WERI-Rb-1 (cell line): ENCODE measurements at regions not wholly inside any gene's neighbourhood (a gene's known extent, or its start where the extent isn't known, plus 50 kb on each side); places are given as distances from the start of the nearest gene placed in this dataset.

Experiments
- DNase-seq: peaks from one replicate; pipeline ENCODE4 v3.0.0-alpha.2; 2020
- H3K27ac ChIP-seq: fragments of 250-450 bp; sonication (Bioruptor Pico); 2 replicates; pipeline ENCODE4 v1.5.1; 2020; ENCODE audit warnings: mild to moderate bottlenecking, moderate library complexity
- H3K27me3 ChIP-seq: fragments of 250-450 bp; sonication (Bioruptor Pico); 2 replicates; pipeline ENCODE4 v1.5.1; 2021; ENCODE audit warnings: mild to moderate bottlenecking, low read depth, moderate library complexity; ENCODE audit not compliant: insufficient read depth, severe bottlenecking
- H3K36me3 ChIP-seq: fragments of 250-450 bp; sonication (Bioruptor Pico); 2 replicates; pipeline ENCODE4 v1.5.1; 2020; ENCODE audit warnings: mild to moderate bottlenecking, moderate library complexity
- H3K4me3 ChIP-seq: 2 replicates; pipeline ENCODE4 v1.5.1; 2011; ENCODE audit warnings: low read depth, mild to moderate bottlenecking, control low read depth, low read length
- H3K9me3 ChIP-seq: fragments of 250-450 bp; sonication (Bioruptor Pico); 2 replicates; pipeline ENCODE4 v1.5.1; 2021; ENCODE audit warnings: mild to moderate bottlenecking, moderate library complexity; ENCODE audit not compliant: severe bottlenecking
- TF ChIP-seq, protein P1 (sequence below): IDR thresholded peaks from 2 replicates; pipeline ENCODE4 v1.5.1; 2011; ENCODE audit warnings: low read depth, mild to moderate bottlenecking, control low read depth, inconsistent platforms, low read length

DNA sequence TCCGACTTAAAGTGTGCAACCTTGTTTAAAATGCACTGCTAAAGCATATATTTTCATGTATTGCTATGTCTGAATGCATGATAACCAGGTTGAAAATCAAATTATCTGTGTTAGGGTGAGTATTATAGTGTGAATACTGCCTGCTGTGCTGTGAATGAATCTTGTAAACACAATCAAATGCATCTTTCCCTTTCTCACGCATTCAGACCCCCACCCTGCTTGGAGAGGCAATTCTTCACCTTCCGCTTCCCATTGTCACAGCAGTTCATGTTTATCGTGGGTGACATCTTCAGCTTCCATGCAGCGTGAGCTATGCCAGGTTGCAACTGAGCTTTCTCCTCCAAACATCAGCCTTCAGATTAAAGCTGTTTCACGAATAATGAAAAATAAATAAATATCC lies 418.0 kb downstream of the MEIS1 start:
- Histone ChIP-seq H3K27me3 (peaks cover 74% of the 10 kb centered on the region), H3K36me3 (no peaks in the 10 kb centered on the region), H3K4me3 (no peak overlapping the region), H3K9me3 (no peaks in the 10 kb centered on the region), H3K27ac (no peak overlapping the region)
- TF ChIP-seq, protein P1, sequence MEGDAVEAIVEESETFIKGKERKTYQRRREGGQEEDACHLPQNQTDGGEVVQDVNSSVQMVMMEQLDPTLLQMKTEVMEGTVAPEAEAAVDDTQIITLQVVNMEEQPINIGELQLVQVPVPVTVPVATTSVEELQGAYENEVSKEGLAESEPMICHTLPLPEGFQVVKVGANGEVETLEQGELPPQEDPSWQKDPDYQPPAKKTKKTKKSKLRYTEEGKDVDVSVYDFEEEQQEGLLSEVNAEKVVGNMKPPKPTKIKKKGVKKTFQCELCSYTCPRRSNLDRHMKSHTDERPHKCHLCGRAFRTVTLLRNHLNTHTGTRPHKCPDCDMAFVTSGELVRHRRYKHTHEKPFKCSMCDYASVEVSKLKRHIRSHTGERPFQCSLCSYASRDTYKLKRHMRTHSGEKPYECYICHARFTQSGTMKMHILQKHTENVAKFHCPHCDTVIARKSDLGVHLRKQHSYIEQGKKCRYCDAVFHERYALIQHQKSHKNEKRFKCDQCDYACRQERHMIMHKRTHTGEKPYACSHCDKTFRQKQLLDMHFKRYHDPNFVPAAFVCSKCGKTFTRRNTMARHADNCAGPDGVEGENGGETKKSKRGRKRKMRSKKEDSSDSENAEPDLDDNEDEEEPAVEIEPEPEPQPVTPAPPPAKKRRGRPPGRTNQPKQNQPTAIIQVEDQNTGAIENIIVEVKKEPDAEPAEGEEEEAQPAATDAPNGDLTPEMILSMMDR, result no peak
- no peak for DNase-seq

- peaks cover 70% of the 10 kb centered on the region for H3K27me3 ChIP-seq
- H3K27ac ChIP-seq, result no peak overlapping the region
Observed at GRCh38 chr2:66853585-66853984, 418.7 kb downstream of the MEIS1 start.

GRCh38 chr2:66854298-66854697 lies 419.4 kb downstream of the MEIS1 start:
- TF ChIP-seq, protein P1, result no peak
- Histone ChIP-seq H3K27ac (no peak overlapping the region), H3K9me3 (no peaks in the 10 kb centered on the region), H3K36me3 (no peaks in the 10 kb centered on the region), H3K27me3 (peaks cover 68% of the 10 kb centered on the region), H3K4me3 (no peak overlapping the region)
- DNase-seq, result no peak

More at GRCh38 chr2:66853585-66853984, 418.7 kb downstream of the MEIS1 start:
- TF ChIP-seq, protein P1, result no peak
- Histone ChIP-seq H3K36me3 (no peaks in the 10 kb centered on the region), H3K4me3 (no peak overlapping the region), H3K9me3 (no peaks in the 10 kb centered on the region)
- DNase-seq, result no peak

DNA sequence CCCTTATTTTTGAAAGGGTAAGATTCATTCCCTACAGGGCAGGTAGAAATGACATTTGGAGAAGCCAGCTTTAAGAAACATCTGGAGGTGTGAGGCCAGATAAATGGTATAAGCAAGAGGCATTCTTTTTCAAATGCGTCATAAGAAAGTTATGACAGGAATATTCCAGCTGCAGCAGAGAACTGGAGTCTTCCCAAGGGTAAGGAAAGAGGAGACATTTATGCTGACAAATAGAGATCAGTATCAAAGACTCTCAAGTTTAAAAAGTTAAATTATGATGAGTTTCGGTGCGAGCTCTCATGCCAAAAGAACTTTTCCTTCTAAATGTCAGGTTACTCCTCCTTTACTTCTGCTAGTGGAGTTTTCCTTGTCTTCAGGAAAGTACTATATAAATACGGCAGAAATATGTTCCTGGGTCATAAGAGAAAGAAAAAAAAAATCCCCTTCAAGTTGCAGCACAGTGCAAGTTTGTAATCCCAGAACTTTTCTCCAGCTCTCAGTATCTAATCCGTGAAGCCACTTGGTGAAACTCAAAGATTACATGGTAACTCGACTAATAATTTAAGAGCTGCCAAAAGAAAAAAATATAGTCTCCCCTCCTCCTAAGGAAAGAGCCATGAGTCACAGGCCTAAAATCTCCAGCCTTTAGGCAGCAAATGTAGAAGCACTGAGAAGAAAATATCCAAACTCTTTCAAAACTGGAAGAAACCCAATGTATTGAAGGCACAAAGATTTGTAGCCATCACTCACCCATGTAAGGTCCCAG lies 428.1 kb downstream of the MEIS1 start:
- Histone ChIP-seq H3K9me3 (no peaks in the 10 kb centered on the region), H3K4me3 (no peak overlapping the region), H3K36me3 (no peaks in the 10 kb centered on the region), H3K27me3 (peaks cover 33% of the 10 kb centered on the region), H3K27ac (no peak overlapping the region)
- DNase-seq, result no peak
- TF ChIP-seq, protein P1, result no peak

DNA sequence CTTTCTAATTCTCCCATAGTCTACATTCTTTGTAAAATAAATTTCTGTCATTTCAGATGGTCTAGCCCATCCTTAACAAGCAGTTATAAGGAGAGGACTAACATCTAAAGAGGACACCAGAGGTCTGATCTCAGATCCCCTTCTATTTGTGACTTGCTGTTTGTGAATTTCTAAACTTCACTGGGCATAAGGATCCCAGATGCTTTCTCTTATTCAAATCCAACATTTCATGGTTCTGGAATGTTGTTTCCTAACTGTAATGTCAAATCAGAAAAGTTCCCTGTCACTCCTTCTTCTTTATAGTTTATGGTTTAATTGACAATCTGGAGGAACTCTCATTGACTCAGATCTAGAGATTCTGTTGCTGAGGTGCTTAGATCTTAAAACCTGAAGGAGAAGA lies 430.2 kb downstream of the MEIS1 start:
- Histone ChIP-seq H3K4me3 (no peak overlapping the region), H3K27ac (no peak overlapping the region), H3K27me3 (peaks cover 17% of the 10 kb centered on the region), H3K9me3 (no peaks in the 10 kb centered on the region), H3K36me3 (no peaks in the 10 kb centered on the region)
- no peak for DNase-seq
- TF ChIP-seq, protein P1, result no peak
